Superior temporal gyrus (tissue), 1 donor: ENCODE measurements at regions not wholly inside any gene's neighbourhood (a gene's known extent, or its start where the extent isn't known, plus 50 kb on each side); places are given as distances from the start of the nearest gene placed in this dataset.
A peak's percentile ranks its signal among the peaks of the same experiment; 100 is the strongest.

Experiments used
- DNase-seq: peaks from one replicate; pipeline ENCODE4 v3.0.0-alpha.2; 2016; ENCODE audit errors: extremely low spot score

DNA sequence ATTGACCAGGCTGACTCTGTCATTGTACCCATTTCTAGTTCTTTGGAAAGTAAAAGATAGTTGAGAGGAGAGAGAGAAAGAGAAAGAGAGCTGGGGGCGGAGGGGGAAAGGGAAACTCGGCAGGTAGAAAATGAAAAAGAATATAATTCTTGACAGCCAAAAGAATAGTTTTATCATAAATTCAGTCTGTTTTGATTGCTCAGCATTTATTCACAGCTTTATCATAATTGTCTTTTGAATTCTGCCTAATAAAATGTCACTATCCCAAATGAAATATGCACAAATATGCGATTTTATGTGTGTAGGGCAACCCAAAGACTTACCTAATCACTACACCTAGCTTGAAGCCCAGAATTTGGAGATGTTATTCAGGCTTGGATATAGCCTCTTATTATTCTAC lies 1024.0 kb upstream of the PABPC4L start:
- DNase-seq = no peak

DNA sequence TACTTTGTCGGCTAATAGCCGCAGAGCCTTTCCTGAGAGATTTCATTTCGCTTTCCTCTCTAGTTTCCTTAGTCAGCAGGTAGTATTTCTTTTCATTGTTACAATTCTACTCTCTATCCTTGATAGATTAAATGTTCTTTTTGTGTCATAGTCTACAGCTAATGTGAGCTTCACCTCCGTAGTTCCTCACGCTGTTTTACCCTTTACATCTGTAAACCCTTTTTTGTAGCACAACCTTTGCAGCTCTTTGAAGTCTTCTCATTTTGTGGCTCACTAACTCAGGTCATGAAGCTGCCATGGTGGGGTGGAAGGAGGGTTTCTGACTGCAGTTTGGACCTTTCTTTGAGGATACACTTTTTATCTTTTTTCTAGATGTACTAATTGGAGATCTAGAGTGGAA lies 1008.8 kb upstream of the PABPC4L start:
- DNase-seq = no peak

GRCh38 chr4:135207531-135207930 lies 1005.9 kb upstream of the PABPC4L start:
- DNase-seq = no peak

- no peak for DNase-seq
These were observed 1002.7 kb upstream of the PABPC4L start for GRCh38 chr4:135204311-135204710.

DNA sequence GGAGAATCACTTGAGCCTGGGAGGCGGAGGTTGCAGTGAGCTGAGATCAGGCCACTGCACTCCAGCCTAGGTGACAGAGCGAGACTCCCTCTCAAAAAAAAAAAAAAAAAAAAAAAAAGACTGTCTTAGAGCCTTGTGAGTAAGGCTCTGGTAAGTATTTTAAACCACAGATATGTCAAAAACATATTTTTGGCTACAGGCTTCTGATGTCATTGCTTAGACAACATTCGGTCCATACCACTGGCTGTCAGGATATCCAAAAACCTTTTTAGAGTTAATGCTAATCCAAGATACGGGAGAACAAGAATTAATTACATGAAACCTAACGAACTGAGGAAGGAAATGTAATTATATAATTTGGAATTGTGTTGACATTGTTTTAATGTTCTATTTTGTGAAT lies 999.5 kb upstream of the PABPC4L start:
- no peak for DNase-seq

DNA sequence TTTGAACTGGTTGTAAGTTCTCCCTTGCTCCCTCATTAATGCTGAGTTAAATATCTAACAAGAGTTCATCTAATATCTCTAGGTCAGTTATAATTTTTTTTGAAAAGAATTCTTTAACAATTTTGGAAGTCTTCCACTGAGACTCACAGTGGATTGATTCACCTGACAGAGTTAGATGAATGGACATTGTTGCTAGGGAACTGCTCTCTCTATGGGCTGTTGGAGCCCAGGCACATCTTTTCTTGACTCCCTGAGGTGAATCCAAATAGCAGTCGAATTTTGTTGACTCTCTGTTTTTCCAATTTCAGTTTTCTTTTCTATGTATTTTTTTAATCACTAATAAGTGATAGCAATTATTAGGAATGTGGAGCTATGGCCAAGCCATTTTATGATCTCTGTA lies 996.1 kb upstream of the PABPC4L start:
- no peak for DNase-seq

DNA sequence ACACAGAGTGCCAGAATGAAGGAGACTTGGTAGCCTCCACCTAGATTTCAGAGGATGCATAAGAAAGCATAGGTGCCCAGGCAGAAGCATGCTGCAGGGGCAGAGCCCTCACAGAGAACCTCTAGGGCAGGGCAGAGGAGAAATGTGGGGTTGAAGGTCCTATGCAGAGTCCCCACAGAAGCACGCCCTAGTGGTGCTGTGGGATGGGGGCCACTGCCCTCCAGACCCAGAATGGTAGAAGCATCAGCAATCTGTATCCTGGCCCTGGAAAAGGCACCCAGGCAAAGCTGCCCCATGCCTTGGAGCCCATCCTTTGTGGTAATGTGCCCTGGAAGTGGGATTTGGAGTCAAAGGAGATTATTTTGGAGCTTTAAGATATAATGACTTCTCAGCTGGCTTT lies 992.9 kb upstream of the PABPC4L start:
- DNase-seq = no peak

GRCh38 chr4:135192751-135193535 lies 991.4 kb upstream of the PABPC4L start:
- DNase-seq = no peak

DNA sequence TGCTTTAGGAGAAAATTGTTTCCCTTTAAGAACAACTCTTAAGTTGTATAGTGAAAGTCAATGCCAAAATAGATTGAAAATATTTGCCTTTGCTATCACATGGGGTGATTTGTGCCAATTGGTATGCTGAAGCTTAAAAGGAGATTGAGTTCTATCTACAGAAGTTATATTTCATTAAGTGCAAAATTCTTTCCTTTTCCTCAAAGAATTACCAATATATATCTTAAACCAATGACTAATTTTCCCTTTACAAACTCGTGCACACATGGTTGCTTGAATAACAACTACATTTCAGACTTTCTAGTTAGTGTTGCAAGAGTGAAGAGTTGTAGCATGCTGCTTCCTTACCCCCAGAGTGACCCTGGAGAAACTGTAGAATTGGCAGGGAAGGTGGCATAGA lies 990.0 kb upstream of the PABPC4L start:
- no peak for DNase-seq

GRCh38 chr4:135186002-135186401 lies 984.4 kb upstream of the PABPC4L start:
- DNase-seq = no peak

DNA sequence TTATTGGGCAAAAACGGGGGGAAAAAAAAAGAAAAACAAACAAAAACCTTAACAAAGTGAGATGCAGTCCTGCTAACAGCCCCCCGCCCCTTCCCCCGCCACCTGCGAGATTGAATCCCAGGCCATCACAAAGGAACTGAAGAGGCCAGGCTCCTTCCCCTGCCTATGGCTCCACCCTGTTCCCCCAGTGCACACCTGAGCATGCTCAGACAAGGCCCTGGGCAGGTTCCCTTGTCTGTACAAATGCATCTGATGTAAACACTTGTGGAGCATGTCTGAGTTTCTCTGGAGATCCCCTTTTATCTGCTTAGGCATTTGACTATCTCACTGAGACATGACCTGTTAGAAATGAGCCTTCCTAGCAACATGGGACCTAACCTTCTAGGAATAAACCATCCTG lies 983.7 kb upstream of the PABPC4L start:
- no peak for DNase-seq

DNA sequence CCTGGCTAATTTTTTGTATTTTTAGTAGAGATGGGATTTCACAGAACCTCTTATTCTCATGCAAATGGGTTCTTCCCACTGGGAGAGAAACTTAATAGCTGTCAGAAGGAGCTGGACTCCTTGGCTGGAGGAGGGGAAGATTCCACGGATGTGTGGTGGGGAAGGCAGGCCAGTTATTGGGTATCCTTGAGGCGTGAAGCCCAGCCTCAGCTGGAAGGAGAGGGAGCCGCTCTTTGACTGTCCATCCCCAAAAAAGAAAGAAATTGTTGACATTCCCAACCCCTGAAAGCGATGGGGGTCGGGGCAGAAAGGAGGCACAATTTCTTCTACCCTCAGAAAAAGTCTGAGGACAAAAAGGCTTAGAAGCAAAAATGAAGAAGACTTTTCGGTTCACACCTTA lies 983.1 kb upstream of the PABPC4L start:
- no peak for DNase-seq

GRCh38 chr4:135177321-135177720 lies 975.7 kb upstream of the PABPC4L start:
- DNase-seq = no peak

GRCh38 chr4:135166661-135167060 lies 965.1 kb upstream of the PABPC4L start:
- DNase-seq = no peak

- DNase-seq = no peak
These were observed 963.0 kb upstream of the PABPC4L start for GRCh38 chr4:135164601-135165000.

GRCh38 chr4:135144498-135144897 lies 942.9 kb upstream of the PABPC4L start:
- DNase-seq = no peak

- DNase-seq = peak; percentile 67
These were observed 922.6 kb upstream of the PABPC4L start for GRCh38 chr4:135124196-135124595.

- no peak for DNase-seq
These were observed 922.0 kb upstream of the PABPC4L start for GRCh38 chr4:135123632-135124031.

DNA sequence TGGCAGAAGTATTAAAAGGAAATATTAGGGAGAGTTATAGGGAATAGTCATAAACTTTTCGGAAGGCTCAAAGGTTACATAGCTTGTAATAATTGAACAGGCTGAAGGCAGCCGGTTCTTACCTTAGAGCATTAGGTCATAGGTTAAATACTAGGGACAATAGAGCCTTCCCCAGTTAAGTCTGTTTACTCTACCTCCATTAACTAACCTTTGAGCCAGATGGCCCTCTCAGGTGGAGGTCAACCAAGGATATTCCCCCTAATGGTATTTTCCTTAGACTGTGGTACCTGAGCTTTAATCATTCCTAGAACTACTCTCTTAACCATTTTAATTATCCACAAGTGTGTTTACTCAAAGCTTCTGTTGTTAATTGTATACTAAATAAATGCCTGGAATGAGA lies 920.9 kb upstream of the PABPC4L start:
- no peak for DNase-seq

- DNase-seq = no peak
These were observed 918.6 kb upstream of the PABPC4L start for GRCh38 chr4:135120195-135120594.

- DNase-seq = no peak
These were observed 912.5 kb upstream of the PABPC4L start for GRCh38 chr4:135114079-135114478.

DNA sequence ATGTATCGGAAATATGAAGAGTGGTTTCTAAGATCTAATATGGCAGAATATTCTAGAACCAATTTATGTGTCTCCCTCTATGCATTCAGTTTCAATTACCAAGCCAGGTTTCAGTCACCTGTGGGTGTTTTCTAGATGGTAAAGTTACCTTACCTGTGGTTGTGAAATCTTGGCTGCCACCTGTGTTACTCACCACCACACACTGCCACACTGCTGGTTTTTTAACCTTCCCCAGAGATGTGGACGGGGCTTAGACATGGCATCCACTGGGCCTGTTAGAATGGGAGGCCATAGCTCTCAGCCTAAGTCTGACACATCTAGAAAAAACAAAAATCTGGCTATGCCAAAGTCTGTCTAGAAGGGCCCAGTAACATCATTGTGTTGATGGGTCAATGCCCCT lies 896.5 kb upstream of the PABPC4L start:
- DNase-seq = no peak

- DNase-seq = no peak
These were observed 871.8 kb upstream of the PABPC4L start for GRCh38 chr4:135073389-135073788.

- DNase-seq = no peak
These were observed 871.0 kb upstream of the PABPC4L start for GRCh38 chr4:135072553-135072952.
